Globus pallidus (tissue), 1 donor: ENCODE measurements at regions not wholly inside any gene's neighbourhood (a gene's known extent, or its start where the extent isn't known, plus 50 kb on each side); places are given as distances from the start of the nearest gene placed in this dataset.
"Not testable (repeated sequence)": the region's sequence is repeated elsewhere in the genome, so short reads cannot be mapped to it uniquely, and the experiment has no call there.

ENCODE experiments used
- DNase-seq: peaks from one replicate; pipeline ENCODE4 v3.0.0-alpha.2; 2015; ENCODE audit warnings: low spot score

- no peak for DNase-seq
These were observed 85.8 kb downstream of the NIBAN1 start for GRCh38 chr1:184888505-184888904.

- no peak for DNase-seq
These were observed 91.1 kb downstream of the NIBAN1 start for GRCh38 chr1:184882957-184883815.

GRCh38 chr1:184881941-184882913, 92.1 kb downstream of the NIBAN1 start:
- no peak for DNase-seq

GRCh38 chr1:184879876-184880557, 94.3 kb downstream of the NIBAN1 start:
- DNase-seq = no peak

GRCh38 chr1:184878602-184879001, 95.7 kb downstream of the NIBAN1 start:
- DNase-seq = no peak

- DNase-seq = no peak
These were observed 96.3 kb downstream of the NIBAN1 start for GRCh38 chr1:184878002-184878401.

GRCh38 chr1:184876015-184876414, 98.3 kb downstream of the NIBAN1 start:
- DNase-seq = not testable (repeated sequence)

- no peak for DNase-seq
These were observed 99.1 kb downstream of the NIBAN1 start for GRCh38 chr1:184875218-184875617.

- DNase-seq = no peak
These were observed 104.0 kb downstream of the NIBAN1 start for GRCh38 chr1:184870319-184870718.

GRCh38 chr1:184867866-184868689, 106.2 kb downstream of the NIBAN1 start:
- DNase-seq = peak; percentile 35

GRCh38 chr1:184866991-184867788, 107.1 kb downstream of the NIBAN1 start:
- DNase-seq = no peak

- DNase-seq = no peak
These were observed 107.7 kb downstream of the NIBAN1 start for GRCh38 chr1:184866586-184866985.

- DNase-seq = no peak
These were observed 108.5 kb downstream of the NIBAN1 start for GRCh38 chr1:184865831-184866230.

- DNase-seq = no peak
These were observed 107.2 kb upstream of the EDEM3 start for GRCh38 chr1:184861755-184862336.

GRCh38 chr1:184860985-184861754, 106.5 kb upstream of the EDEM3 start:
- DNase-seq = no peak

GRCh38 chr1:184860535-184860934, 105.9 kb upstream of the EDEM3 start:
- DNase-seq = no peak

- no peak for DNase-seq
These were observed 104.9 kb upstream of the EDEM3 start for GRCh38 chr1:184859381-184860105.

GRCh38 chr1:184858288-184858687, 103.6 kb upstream of the EDEM3 start:
- DNase-seq = no peak
